Uterus (tissue), 3 donors: ENCODE measurements at regions not wholly inside any gene's neighbourhood (a gene's known extent, or its start where the extent isn't known, plus 50 kb on each side); places are given as distances from the start of the nearest gene placed in this dataset.

Source experiments
- DNase-seq, 2 donors: peaks; one replicate each; pipeline ENCODE4 v3.0.0-alpha.2; 2019 to 2020
- H3K27ac ChIP-seq, 2 donors: fragments of 200-600 bp; sonication (generic); 1 replicate in 1 of 2; 2 replicates in 1 of 2; pipeline ENCODE4 v1.5.1; 2016 to 2018
- H3K27me3 ChIP-seq, 2 donors: fragments of 200-600 bp; sonication (generic); one replicate each; pipeline ENCODE4 v1.5.1; 2018 to 2019; ENCODE audit warnings: control low read depth in 1 of 2
- H3K36me3 ChIP-seq, 2 donors: fragments of 200-600 bp; sonication (generic); one replicate each; pipeline ENCODE4 v1.5.1; 2019; ENCODE audit warnings: control low read depth in 1 of 2
- H3K4me1 ChIP-seq, 2 donors: fragments of 200-600 bp; sonication (generic); one replicate each; pipeline ENCODE4 v1.5.1; 2018 to 2019; ENCODE audit warnings: control low read depth in 1 of 2
- H3K4me3 ChIP-seq, 2 donors: fragments of 200-600 bp; sonication (generic); 1 replicate in 1 of 2; 2 replicates in 1 of 2; pipeline ENCODE4 v1.5.1; 2018 to 2019; ENCODE audit warnings: mild to moderate bottlenecking in 1 of 2
- H3K9me3 ChIP-seq, 2 donors: fragments of 200-600 bp; sonication (generic); one replicate each; pipeline ENCODE4 v1.5.1; 2019; ENCODE audit warnings: control low read depth in 1 of 2
- CTCF ChIP-seq, 4 experiments: fragments of 200-600 bp in 2 of 4; fragments of 450-650 bp in 2 of 4; sonication (generic) in 2 of 4; IDR thresholded peaks; one replicate each; pipeline ENCODE4 v1.5.1; 2016 to 2019; ENCODE audit warnings: antibody characterized with exemption in 4 of 4, mild to moderate bottlenecking in 2 of 4, moderate library complexity in 1 of 4
- POLR2A ChIP-seq, 2 donors: fragments of 450-650 bp; IDR thresholded peaks; one replicate each; pipeline ENCODE4 v1.6.1; 2016; ENCODE audit warnings: antibody characterized with exemption in 2 of 2, mild to moderate bottlenecking in 1 of 2, moderate library complexity in 1 of 2
- intact Hi-C: fragments of 100-400 bp; cut with DNase I; formaldehyde crosslinking; loops from one replicate; pipeline ENCODE4 v1.15.1; 2023; ENCODE audit warnings: low total_unique reads
- donor health status: DM: yes; HTN: yes; CAD: no.

- no peaks in the 10 kb centered on the region for H3K27me3 ChIP-seq
- H3K27ac ChIP-seq, result no peak overlapping the region
- H3K9me3 ChIP-seq, result no peaks in the 10 kb centered on the region
- no peaks in the 10 kb centered on the region for H3K36me3 ChIP-seq
- no peaks in the 10 kb centered on the region for H3K4me1 ChIP-seq
- no peak for DNase-seq
- no peak for TF ChIP-seq POLR2A (IDR thresholded peaks at IDR 0.05)
- no peak for TF ChIP-seq CTCF (IDR thresholded peaks at IDR 0.05)
- intact Hi-C loops, result no loop called here
- H3K4me3 ChIP-seq, result no peak overlapping the region
Observed at GRCh38 chr2:137801228-137801627, 163.0 kb upstream of the HNMT start.

- Histone ChIP-seq H3K4me1 (no peaks in the 10 kb centered on the region), H3K27me3 (no peaks in the 10 kb centered on the region), H3K9me3 (no peaks in the 10 kb centered on the region), H3K36me3 (no peaks in the 10 kb centered on the region), H3K4me3 (no peak overlapping the region), H3K27ac (no peak overlapping the region)
- TF ChIP-seq CTCF (IDR thresholded peaks at IDR 0.05) (no peak), POLR2A (IDR thresholded peaks at IDR 0.05) (no peak)
- no peak for DNase-seq
- intact Hi-C loops, result no loop called here
Observed at GRCh38 chr2:137802038-137802437, 162.2 kb upstream of the HNMT start.

GRCh38 chr2:137806068-137806805 is 158.0 kb upstream of the HNMT start:
- Histone ChIP-seq H3K4me1 (no peaks in the 10 kb centered on the region), H3K4me3 (no peak overlapping the region), H3K36me3 (no peaks in the 10 kb centered on the region), H3K9me3 (no peaks in the 10 kb centered on the region), H3K27me3 (no peaks in the 10 kb centered on the region), H3K27ac (no peak overlapping the region)
- TF ChIP-seq CTCF (IDR thresholded peaks at IDR 0.05) (no peak), POLR2A (IDR thresholded peaks at IDR 0.05) (no peak)
- no peak for DNase-seq
- intact Hi-C loops, result no loop called here

- DNase-seq, result no peak
- no peak overlapping the region for H3K4me3 ChIP-seq
- no peaks in the 10 kb centered on the region for H3K36me3 ChIP-seq
- no peaks in the 10 kb centered on the region for H3K27me3 ChIP-seq
- TF ChIP-seq CTCF (IDR thresholded peaks at IDR 0.05), result no peak
- no peak for TF ChIP-seq POLR2A (IDR thresholded peaks at IDR 0.05)
- no peaks in the 10 kb centered on the region for H3K4me1 ChIP-seq
- H3K27ac ChIP-seq, result no peak overlapping the region
- intact Hi-C loops, result no loop called here
- no peaks in the 10 kb centered on the region for H3K9me3 ChIP-seq
Observed at GRCh38 chr2:137809252-137809651, 155.0 kb upstream of the HNMT start.

- no peaks in the 10 kb centered on the region for H3K9me3 ChIP-seq
- intact Hi-C loops, result no loop called here
- H3K27me3 ChIP-seq, result no peaks in the 10 kb centered on the region
- H3K36me3 ChIP-seq, result no peaks in the 10 kb centered on the region
- H3K27ac ChIP-seq, result no peak overlapping the region
- TF ChIP-seq POLR2A (IDR thresholded peaks at IDR 0.05) (no peak), CTCF (IDR thresholded peaks at IDR 0.05) (no peak)
- no peak for DNase-seq
- H3K4me1 ChIP-seq, result no peaks in the 10 kb centered on the region
- no peak overlapping the region for H3K4me3 ChIP-seq
Observed at GRCh38 chr2:137809837-137810236, 154.4 kb upstream of the HNMT start.
